Stimulated activated CD4-positive, alpha-beta T cell treated with anti-CD3 and anti-CD28 coated beads, Interleukin-4, amount 100 ng/mL, for 24 hours (primary cell): ENCODE measurements at regions not wholly inside any gene's neighbourhood (a gene's known extent, or its start where the extent isn't known, plus 50 kb on each side); places are given as distances from the start of the nearest gene placed in this dataset.

Source experiments
- DNase-seq: peaks from one replicate; pipeline ENCODE4 v3.0.0-alpha.2; 2020

DNA sequence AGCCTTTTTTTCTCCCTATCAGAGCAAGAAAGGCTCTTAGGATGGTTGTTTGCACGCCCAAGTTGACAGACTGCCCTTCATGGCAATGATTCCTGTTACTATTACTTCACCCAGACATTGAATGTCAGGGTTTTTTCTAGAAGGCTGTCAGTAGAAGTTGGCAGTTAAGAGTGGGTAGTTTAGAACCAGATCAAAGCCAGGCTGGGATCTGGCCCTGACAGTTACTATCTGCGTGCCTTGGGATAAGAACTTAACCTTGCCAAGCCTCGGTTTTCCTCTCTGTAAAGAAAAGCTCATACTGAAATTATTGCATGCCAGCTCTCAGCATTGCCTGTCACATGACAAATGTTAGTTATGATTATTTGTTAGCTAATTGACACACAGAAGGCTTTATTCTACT lies 58.7 kb upstream of the PPP2R5A start:
- no peak for DNase-seq

- DNase-seq: no peak
Observed at GRCh38 chr1:212228076-212228475, 57.1 kb upstream of the PPP2R5A start.

GRCh38 chr1:212228591-212229119 lies 56.6 kb upstream of the PPP2R5A start:
- no peak for DNase-seq

DNA sequence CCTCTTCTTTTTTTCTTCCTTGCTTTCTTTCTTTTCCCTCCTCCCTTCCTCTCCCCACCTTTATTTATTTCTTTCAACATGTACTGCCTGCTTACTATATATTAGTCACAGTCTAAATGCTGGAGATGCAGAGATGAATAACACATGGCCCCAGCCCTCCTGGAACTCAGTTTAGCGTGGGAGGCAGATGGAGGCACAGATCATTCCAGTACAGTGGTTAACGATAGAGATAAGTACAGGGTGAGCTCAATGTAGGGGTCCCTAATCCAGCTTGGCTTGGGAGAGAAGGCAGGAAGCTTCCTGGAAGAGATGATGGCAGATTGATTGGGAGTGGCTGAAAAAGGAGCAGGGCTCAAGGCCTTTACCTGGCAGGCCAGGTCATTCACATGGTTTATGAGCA lies 55.6 kb upstream of the PPP2R5A start:
- no peak for DNase-seq

DNA sequence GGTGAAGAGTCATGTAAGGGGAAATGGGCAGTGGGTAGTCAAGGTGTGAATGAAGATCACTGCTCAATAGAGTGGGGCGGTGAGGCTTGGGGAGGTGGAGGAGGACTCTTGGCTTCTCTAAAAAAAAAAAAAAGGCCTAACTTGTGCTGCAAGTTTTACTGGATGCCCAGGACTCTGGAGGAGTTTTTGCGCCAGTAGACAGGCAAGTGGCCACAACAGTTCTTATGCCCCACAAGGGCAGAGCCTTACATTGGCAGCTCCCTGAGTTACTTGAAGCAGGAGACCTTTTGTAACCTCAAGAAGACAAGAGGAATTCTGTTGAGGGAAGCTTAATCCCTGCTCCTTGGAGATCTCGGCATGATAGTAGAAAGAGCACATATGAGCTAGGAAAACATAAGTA lies 54.9 kb upstream of the PPP2R5A start:
- DNase-seq: no peak

- no peak for DNase-seq
Observed at GRCh38 chr1:212231372-212231771, 53.8 kb upstream of the PPP2R5A start.

GRCh38 chr1:212232090-212232489 lies 53.1 kb upstream of the PPP2R5A start:
- no peak for DNase-seq

GRCh38 chr1:212233321-212233720 lies 51.9 kb upstream of the PPP2R5A start:
- no peak for DNase-seq

DNA sequence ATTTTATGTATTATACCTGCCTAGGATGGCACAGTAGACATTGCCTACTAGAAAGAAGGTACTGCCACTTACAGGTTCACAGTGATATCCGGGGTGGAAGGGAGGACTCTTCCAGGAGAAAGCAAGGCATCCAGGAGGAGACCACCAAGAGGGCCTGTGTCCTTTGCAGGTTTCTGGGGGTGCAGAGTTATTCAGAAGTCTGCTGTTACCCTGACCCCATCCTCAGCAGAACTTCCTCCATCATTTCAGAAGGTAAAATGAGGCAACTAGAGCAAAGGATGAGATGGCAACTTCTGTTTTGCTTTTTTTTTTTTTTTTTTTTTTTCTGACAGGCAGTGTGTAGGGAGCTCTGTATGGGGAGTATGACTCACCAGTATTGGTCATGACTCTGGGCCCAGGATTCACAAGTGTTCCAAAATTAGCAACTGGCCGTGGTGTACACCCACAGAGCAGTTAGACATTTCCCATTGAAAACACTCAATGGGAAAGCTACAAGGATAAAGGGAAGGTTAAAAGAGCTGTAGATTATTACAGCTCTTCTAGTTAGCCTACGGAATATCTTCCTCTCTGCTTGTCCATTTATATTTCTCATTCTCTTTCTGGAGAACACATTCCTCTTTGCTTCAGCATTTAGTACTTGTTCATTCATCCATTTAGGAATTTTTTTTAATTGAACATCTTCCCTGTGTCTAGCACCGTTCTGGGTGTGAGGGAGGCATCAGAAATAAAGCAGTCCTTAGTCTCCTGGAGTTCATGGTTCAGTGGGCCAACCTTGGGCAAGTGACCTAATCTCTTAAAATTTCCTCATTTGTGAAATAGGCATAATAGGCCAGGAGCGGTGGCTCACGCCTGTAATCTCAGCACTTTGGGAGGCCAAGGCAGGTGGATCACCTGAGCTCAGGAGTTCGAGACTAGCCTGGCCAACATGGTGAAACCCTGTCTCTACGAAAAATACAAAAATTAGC lies 50.5 kb upstream of the PPP2R5A start:
- DNase-seq: peak; percentile 44
